ENCODE measurements at regions not wholly inside any gene's neighbourhood (a gene's known extent, or its start where the extent isn't known, plus 50 kb on each side); places are given as distances from the start of the nearest gene placed in this dataset.

GRCh38 chr1:201711811-201712210 is 117.1 kb upstream of the IPO9 start:
- DNase-seq: no peak

GRCh38 chr1:201712387-201713085 is 116.4 kb upstream of the IPO9 start:
- DNase-seq: no peak

- no peak for DNase-seq
Observed at GRCh38 chr1:201713086-201713810, 115.7 kb upstream of the IPO9 start.

GRCh38 chr1:201714542-201715329 is 114.2 kb upstream of the IPO9 start:
- DNase-seq: no peak

GRCh38 chr1:201715351-201715750 is 113.6 kb upstream of the IPO9 start:
- DNase-seq: no peak

- no peak for DNase-seq
Observed at GRCh38 chr1:201715801-201716741, 112.9 kb upstream of the IPO9 start.

- DNase-seq: no peak
Observed at GRCh38 chr1:201716742-201717135, 112.2 kb upstream of the IPO9 start.

- no peak for DNase-seq
Observed at GRCh38 chr1:201717286-201717685, 111.7 kb upstream of the IPO9 start.

- DNase-seq: no peak
Observed at GRCh38 chr1:201718346-201719202, 110.4 kb upstream of the IPO9 start.

GRCh38 chr1:201719812-201720521 is 109.0 kb upstream of the IPO9 start:
- peak; percentile 52 for DNase-seq

- no peak for DNase-seq
Observed at GRCh38 chr1:201720522-201720844, 108.5 kb upstream of the IPO9 start.

GRCh38 chr1:201721082-201722049 is 107.6 kb upstream of the IPO9 start:
- DNase-seq: no peak

- no peak for DNase-seq
Observed at GRCh38 chr1:201724039-201724765, 104.8 kb upstream of the IPO9 start.

GRCh38 chr1:201724766-201725118 is 104.2 kb upstream of the IPO9 start:
- no peak for DNase-seq

GRCh38 chr1:201726700-201727099 is 102.3 kb upstream of the IPO9 start:
- no peak for DNase-seq

- DNase-seq: no peak
Observed at GRCh38 chr1:201728731-201729130, 100.2 kb upstream of the IPO9 start.

- no peak for DNase-seq
Observed at GRCh38 chr1:201729973-201730608, 98.9 kb upstream of the IPO9 start.

GRCh38 chr1:201730611-201731010 is 98.3 kb upstream of the IPO9 start:
- DNase-seq: no peak

- no peak for DNase-seq
Observed at GRCh38 chr1:201731142-201731541, 97.8 kb upstream of the IPO9 start.
